Ammon's horn (tissue), 1 donor: ENCODE measurements at regions not wholly inside any gene's neighbourhood (a gene's known extent, or its start where the extent isn't known, plus 50 kb on each side); places are given as distances from the start of the nearest gene placed in this dataset.

ENCODE experiments used
- DNase-seq: peaks from one replicate; pipeline ENCODE4 v3.0.0-alpha.2; 2016; ENCODE audit warnings: low spot score

- DNase-seq = no peak
These were observed 111.0 kb upstream of the STAC start for GRCh38 chr3:36269274-36269673.

- DNase-seq = no peak
These were observed 97.5 kb upstream of the STAC start for GRCh38 chr3:36282766-36283165.

- DNase-seq = no peak
These were observed 85.0 kb upstream of the STAC start for GRCh38 chr3:36295296-36295695.

GRCh38 chr3:36297195-36297594 lies 83.1 kb upstream of the STAC start:
- no peak for DNase-seq

GRCh38 chr3:36298188-36298587 lies 82.1 kb upstream of the STAC start:
- no peak for DNase-seq

GRCh38 chr3:36302158-36302509 lies 78.2 kb upstream of the STAC start:
- DNase-seq = no peak

- no peak for DNase-seq
These were observed 77.7 kb upstream of the STAC start for GRCh38 chr3:36302626-36303025.

GRCh38 chr3:36303286-36303685 lies 77.0 kb upstream of the STAC start:
- DNase-seq = no peak

- no peak for DNase-seq
These were observed 74.3 kb upstream of the STAC start for GRCh38 chr3:36305929-36306520.

- no peak for DNase-seq
These were observed 71.2 kb upstream of the STAC start for GRCh38 chr3:36309092-36309491.

GRCh38 chr3:36312351-36312750 lies 68.0 kb upstream of the STAC start:
- no peak for DNase-seq

GRCh38 chr3:36317915-36318314 lies 62.4 kb upstream of the STAC start:
- DNase-seq = no peak

GRCh38 chr3:36318621-36319200 lies 61.6 kb upstream of the STAC start:
- no peak for DNase-seq

GRCh38 chr3:36319680-36320079 lies 60.6 kb upstream of the STAC start:
- DNase-seq = no peak
